ENCODE measurements at regions not wholly inside any gene's neighbourhood (a gene's known extent, or its start where the extent isn't known, plus 50 kb on each side); places are given as distances from the start of the nearest gene placed in this dataset.

DNA sequence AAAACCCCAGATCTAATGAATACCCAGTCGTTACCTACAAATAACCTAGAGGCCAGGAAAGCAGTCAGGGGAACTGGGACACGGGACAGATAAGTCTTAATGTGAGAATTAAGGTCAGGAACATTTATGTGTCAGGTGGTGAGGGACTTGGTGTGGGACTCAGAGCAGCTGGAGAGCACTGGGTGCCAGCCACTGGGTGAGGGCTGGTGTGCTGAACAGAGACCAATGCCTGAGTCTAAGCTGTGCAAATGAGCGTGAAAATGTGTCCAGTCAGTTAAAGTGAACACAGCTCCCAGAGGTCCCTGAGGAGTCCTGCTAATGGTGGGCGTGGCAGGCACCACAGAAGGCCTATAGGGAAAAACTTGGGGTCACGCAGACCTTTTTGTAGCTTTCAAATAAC, 225.9 kb downstream of the C1D start:
- DNase-seq = no peak

GRCh38 chr2:67838205-67838604, 224.6 kb downstream of the C1D start:
- DNase-seq = no peak

DNA sequence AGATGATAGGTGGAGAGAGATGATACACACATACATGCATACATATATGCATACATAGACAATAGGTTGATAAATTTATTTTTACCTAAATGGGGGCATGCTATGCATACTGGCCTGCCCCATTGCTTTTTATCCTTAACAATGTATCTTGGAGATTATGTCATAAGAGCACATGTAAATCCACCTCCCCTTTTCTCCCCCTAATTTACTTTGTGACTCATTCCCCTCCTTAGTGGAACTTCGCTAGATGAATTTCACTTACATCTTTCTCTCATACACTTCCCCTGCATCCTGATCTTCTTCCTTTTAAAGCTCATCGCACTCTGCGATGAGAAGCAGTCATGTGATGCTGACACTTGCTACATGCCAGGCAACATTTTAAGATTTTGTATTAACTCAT, 223.6 kb downstream of the C1D start:
- no peak for DNase-seq

- no peak for DNase-seq
These were observed 223.1 kb downstream of the C1D start for GRCh38 chr2:67839668-67840067.

DNA sequence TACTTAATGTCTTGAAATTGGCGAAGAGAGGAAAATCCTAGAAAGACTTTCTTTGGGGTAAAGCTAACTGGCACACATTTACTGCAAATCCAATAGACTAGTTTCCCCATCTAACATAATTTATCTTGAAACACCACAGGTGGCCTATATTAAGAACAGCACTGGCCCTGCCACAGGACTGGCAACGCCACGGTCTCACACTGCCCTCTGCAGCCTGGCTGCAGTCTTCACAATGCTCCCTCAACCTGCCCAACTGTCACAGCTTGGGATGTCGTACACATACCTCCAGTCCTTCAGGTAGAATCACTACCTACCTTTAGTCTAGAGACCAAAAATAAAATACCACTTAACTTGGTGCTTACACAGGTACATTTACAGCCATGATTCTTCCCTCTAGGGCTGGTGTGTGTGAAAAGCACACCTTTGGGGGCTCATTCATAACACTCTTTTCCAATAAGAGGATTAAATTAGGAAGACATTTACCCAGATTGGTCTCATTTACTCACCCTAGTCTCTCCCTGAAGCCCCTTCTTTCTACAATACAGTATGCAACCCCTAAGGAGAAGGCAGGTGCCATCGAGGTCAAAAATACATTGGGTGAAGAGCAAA, 222.2 kb downstream of the C1D start:
- DNase-seq = peak; percentile 70 to 73

- DNase-seq = no peak
These were observed 221.1 kb downstream of the C1D start for GRCh38 chr2:67841711-67842110.

DNA sequence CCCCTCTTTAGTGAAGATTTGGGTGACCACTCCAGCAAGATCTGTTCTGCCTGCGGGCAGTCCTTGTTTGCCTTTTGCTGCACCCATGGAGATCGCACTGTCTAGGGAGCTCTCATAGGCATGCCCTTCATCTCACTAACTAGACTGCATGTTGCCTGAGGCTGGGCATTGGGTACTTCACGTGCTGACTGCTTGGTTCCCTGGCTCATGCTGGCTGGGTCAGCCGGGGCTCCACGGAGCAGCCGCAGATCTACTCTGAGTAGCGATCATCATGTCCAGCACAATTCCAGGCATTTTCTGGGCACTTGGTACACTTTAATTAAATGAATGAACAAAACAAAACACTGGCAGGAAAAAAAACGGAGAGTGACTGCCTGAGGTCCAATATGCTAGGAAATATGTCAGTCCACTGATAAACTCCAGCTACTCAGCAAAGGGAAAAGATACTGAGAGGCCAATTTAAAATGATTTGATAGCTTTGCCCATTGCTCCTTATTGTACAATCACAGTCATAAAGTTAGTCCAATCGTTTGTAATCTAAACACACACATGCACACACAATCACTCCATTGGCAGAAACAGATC, 220.3 kb downstream of the C1D start:
- DNase-seq = no peak

DNA sequence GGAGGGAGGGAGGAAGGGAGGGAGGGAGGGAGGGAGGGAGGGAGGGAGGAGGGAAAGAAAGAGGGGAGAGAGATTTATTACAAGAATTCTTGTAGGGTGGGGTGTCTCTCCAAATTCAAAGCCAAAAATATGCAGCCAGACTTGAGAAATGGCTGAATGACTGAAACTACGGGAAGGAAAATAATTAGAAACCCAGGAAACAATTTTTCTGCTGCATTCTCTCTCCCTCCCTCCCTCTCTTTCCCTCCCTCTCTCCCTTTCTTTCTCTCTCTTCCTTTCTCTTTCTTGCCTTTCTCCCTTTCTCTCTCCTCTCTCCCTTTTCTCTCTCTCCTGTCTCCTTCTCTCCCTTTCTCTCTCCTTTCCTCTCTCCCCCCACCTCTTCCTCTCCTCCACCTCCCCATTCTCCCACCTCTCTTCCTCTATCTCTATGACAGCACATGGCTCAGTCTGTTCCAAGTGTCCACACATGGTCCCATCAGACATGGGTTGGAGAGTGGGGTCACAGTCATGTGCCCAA, 218.7 kb downstream of the C1D start:
- no peak for DNase-seq

DNA sequence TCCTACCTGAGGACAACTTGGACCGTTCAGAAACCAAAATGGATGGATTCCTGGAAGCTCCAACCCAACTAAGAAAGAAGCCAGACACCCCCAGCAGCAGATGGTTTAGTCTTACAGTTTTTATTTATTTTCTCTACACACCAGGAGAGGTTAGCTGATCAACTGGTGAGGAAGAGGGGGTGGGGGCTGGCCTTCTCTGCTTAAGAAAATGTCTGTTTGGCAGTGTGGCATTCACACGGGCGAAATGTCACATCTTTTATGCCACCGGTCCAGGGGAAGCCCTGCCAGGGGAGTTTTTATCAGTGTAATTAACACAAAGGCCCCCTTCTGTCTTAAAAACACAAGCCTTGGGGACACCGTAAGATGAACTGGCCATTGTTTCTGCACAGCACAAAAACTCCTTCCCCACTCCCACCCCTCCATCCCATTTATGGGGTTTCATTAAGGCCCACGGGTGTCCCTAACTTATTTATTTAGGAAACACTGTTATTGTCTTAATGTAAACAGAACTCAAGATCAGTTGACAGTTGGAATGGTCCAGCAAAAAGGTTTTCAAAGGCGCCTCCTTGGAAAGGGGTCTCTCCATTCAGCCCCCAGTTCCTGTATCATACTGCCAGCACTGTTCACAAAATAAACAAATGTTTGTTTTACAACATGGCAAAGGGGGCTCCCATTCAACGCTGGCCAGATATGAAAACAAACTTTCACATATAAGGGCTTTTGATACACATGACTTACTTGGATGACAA, 217.0 kb downstream of the C1D start:
- no peak for DNase-seq

DNA sequence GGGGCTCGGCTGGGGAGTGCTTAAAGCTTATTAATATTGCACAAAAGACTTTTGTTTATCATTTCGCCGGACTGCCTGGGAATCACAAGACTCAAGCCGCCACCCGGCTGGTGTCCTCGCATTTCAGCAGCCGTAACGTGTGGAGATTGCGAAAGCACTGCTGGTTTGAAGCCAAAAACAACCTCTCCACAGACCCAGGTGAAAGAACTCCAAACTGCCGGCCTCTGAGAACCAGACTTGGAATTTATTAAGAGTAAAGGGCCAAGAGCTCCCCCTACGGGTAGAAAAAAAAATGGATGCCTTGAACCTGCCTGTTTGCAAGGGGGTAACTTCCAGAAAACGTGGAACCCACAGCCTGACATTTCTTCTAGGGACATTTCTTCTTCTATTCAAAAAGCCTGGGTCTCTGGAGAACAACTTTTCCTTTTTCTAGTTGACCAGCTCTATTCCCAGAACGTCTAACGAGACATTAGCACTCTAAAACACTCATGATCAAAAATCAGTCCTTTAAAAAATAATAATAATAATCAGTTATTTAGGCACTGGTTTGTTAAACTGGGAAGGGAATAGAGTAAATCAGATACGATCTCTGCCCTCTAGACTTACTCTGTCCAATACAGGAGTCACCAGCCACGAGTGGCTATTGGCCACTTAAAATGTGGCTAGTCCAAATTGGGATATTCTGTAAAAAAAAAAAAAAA, 216.3 kb downstream of the C1D start:
- DNase-seq = peak; percentile 88 to 92

GRCh38 chr2:67848551-67849285, 214.1 kb downstream of the C1D start:
- DNase-seq = no peak

GRCh38 chr2:67851016-67851415, 211.8 kb downstream of the C1D start:
- no peak for DNase-seq

DNA sequence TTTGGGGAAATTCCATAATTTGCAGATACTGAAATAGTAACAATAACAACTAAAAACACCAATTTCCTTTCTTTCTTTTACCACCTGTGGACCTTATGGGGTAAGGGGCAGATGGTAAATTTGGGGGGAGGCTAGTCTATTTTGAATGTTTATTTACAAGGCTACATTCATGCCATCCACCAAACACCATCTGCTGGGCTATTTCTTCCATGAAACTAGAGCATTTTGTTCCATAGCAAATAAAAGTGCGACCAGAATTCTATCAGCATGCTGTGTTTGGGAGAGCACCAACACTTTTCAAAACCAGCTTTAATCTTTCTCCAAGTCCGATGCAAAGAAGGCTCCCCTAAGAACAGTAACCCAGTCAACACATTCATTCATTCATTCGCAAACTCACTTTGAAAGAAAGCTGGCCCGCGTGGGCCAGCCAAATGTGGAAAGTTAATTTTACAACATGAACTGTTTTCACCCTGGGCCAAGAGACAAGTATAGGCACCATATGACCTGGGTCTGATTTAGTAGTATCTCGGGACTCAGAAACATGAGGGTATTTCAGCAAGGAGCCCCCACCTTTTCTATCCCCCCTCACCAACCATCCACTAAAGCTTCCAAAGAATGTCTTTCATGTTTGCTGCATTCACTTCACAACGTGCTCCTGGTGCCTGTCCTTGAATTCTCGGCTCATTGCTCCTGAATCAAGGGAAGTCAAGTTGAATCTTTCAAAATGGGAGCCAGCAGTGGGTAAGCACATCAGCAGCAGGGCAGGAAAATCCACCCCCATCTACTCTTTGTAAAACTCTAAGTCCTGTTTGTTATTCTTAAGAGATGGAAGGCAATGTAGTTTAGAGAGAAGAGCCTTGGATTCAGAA, 210.6 kb downstream of the C1D start:
- DNase-seq = no peak

DNA sequence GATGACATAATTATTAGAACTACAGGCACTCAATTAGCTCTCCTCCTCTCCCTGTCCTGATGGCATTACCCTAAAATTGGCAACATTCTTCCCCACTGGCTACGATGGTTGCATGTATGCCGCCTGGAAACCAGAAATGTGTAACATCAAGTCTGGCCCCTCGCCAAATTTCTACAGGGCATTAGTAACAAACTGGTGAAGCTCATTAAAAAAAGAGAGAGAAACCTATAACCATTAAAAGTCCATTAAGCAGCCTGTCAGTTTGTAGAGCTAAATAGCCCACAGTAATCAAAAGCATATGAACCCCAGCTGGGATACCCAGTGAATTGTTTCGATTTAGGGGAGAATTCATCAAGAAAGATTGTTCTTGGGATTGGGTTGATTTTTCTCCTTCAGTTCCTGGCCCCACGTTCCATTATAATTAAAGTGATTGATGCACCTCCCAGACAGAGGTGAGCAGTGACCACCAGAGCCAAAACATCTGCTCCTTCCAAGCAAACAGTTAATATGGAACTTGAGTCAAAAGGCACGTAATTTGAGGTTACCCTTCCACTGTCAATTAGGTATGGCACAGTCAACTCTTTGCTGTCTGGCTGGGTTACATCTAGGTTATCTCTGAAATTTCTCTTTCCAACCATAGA, 208.6 kb downstream of the C1D start:
- DNase-seq = no peak

DNA sequence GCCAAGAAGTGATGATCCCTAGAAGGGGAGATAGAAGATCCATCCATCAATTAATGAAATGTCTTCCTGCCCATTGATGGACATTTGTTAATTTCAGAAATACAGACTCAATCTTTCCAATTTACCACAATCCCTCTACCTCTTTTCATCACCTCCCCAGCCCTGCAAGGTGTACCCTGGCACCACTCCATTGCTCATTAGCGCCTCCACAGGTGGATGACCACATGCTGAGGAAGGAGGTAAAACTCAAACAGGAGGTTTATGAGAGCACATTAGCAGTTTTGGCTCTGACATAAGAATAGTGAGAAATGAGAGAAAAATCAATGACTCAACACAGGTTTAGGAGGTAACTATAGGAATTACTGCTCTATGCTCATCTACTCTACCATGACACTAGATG, 208.0 kb downstream of the C1D start:
- no peak for DNase-seq

DNA sequence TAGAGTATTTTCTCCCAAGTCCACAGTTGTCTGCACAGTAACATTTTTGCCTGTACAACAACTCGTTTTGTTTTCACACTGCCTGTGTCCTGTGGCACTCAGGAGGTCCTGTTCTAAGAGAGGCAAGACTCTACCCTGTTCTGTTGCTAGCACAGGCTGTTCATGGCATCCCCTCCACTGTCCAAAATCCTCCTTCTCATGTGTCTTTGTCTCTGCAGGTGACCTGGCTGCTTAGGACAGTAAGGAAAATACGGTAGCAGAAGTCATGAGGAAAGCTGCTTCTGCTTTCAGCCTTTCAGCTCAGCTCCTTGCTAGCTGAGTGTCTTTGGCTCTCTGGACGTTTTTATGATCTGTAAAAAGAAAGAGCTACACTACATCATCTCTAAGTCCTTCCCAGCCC, 205.9 kb downstream of the C1D start:
- DNase-seq = no peak

GRCh38 chr2:67857836-67858235, 205.0 kb downstream of the C1D start:
- DNase-seq = no peak

DNA sequence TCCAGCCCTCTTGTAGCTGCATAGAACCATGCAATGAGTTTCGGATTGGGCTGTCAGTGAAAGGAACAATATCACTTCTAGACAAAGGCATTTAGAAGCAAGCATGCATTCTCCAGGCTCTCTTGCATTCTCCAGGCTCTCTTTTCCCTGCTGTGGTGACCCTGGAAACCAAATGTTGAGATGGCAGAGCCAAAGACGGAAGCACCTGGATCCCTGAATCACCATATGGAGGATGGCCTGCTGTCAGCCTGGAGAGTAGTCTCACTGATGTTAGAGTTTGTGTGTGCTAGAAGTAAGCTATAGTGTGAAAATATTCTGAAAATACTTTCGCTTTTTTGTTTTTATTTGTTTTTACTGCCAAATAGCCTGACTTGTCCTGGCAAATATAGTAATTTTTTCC, 203.9 kb downstream of the C1D start:
- no peak for DNase-seq

DNA sequence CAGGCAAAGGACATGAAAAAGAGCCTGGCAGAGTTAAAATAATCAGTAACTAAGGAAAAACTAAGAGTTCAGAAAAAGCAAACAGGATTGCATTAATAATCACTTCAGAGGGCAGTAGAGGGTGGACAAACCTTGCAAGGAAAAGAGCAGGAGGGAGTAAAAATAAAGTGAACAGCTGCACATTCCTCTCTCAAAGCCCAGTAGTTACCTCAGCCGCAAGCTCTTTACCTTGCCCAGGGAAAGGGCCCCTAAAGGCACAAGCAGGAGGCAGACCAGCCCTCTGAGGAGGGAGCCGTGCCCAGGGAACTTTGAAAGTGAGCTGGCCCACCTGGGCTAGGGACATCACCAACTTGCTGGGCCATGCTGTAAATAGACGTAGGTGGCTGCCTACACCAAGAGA, 196.9 kb downstream of the C1D start:
- DNase-seq = no peak

DNA sequence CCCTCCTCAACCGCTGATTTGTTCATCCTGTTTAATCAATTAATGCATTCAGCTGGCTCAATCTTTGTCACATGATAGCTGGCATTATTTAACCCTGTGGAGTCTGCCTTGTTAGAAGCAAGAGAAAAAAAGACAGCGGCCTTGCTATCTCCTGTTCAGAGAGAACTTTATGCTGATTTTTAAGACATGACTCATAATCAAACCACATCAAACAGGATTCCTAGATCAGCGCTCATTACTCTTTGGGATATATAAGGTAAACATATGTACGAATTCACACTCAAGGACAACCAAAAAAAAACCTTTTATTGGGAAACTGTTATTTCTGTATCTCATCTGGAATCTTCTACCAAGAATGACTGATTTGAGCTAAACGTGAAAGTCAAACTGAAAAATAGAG, 195.1 kb downstream of the C1D start:
- no peak for DNase-seq

Data from right lung (tissue), 2 donors.